Dermis microvascular lymphatic vessel endothelial cell (primary cell): ENCODE measurements at regions not wholly inside any gene's neighbourhood (a gene's known extent, or its start where the extent isn't known, plus 50 kb on each side); places are given as distances from the start of the nearest gene placed in this dataset.
"Not testable (repeated sequence)": the region's sequence is repeated elsewhere in the genome, so short reads cannot be mapped to it uniquely, and the experiment has no call there.

Experiments
- DNase-seq, 2 donors: peaks; one replicate each; pipeline versions ENCODE4 v3.0.0 to v3.0.0-alpha.2; 2010; ENCODE audit warnings: low read depth in 2 of 2

DNA sequence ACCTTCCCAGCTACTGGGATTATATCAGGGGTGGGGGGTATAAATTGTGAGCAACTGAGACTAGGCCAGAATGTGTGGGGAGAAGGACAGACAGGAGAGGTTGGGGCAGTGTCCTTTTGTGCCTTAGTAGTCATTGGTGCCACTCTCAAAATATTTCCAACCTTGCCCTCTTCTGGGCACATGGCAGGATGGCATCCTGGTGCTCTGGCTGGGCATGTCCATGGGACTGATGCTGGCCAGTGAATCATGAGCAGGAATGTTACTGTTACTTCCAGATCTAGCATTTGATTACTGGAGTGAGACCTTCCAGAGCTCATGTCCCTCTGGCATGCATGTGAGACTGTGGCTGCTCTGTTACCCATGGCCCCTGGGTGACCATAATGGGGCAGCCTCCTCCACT is 151.2 kb downstream of the MATN1 start:
- DNase-seq = no peak

DNA sequence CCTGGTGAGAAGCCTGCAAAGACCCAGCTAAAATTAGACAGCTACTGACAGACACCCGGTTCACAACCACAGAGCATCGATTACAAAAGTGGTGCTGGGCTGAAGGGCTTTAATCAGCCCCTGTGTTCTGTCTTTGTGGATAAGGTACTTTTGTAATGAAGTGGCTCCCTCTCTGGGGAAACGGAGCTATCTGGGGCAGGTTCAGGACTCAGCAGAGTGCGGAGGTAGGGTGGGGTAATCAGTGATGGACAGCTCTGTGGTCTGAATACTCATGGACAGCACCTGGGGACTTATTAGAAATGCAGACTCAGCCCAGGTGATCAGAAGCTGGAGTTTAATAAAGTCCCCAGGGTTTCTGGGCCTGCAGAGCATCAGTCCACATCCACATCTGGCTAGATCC is 152.0 kb downstream of the MATN1 start:
- no peak for DNase-seq

GRCh38 chr1:30569384-30569783 is 154.0 kb downstream of the MATN1 start:
- DNase-seq = no peak

- no peak for DNase-seq
Measured at GRCh38 chr1:30562559-30562958, 160.8 kb downstream of the MATN1 start.

DNA sequence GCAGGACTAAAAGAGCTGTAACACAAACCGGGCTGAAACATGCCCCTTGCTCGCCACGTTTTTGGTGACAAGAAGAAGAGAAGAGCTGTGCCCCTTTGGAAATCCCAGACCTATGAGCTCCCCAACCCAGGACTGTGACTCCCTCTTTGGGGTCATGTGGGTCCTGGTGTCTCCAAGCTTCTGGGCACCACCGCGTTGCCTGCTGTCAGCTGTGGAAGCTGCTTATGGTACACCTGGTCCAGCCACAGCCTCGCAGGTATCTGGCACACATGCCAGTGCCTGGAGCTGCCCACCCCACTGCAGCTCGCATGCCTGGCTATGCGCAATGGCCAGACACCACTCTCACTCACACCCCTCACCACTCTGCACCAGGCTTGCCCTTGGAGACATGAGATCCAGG is 171.8 kb downstream of the MATN1 start:
- DNase-seq = no peak

- no peak for DNase-seq
Measured at GRCh38 chr1:30550365-30551220, 172.8 kb downstream of the MATN1 start.

- DNase-seq = not testable (repeated sequence)
Measured at GRCh38 chr1:30549872-30550271, 173.5 kb downstream of the MATN1 start.

DNA sequence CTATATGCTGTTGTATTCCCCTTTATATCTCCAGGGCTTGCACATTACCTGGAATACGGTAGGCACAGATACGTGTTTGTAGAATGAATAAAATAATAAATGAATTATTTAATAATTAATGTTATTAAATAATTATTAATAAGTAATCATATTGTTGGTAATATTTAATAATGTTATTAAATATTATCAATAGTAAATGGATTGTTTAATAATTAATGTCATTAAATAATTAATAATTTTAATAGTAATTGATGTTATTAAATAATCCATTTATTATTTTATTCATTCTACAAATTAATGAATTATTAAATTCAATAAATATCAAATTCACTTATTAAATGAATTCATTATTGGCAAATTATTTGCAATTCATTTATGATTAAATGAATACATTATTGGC is 175.1 kb downstream of the MATN1 start:
- DNase-seq = no peak

- not testable (repeated sequence) for DNase-seq
Measured at GRCh38 chr1:30547326-30547725, 176.1 kb downstream of the MATN1 start.

- no peak for DNase-seq
Measured at GRCh38 chr1:30545365-30545764, 178.0 kb downstream of the MATN1 start.

GRCh38 chr1:30541721-30542485 is 181.5 kb downstream of the MATN1 start:
- DNase-seq = no peak

DNA sequence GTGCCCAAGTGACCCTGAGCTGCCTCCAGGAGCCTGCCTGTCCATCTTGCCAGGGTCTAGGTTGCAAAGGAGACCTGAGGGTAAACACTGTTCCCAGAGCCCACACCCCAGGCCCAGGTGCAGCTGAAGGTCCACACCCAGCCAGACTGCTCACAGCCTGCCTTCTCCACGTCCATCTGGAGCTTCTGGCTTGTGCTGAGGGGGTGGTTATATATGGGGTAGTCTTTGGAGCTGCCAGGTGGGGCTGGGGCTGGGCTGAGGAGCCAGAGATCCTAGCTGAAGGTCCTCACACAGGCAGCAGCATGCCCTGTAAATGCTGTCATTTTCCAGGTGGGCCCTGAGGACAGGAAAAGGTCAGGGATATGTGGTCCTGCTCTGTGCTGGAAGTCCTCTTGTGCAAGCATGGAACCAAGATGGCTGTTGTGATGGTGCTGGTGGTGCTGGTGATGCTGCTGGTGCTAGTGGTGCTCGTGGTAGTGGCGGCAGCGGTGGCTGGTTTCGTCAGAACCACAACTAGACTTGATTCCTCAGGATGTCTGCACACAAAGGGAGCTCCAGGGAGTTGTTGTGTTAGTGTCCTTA is 182.7 kb downstream of the MATN1 start:
- DNase-seq = no peak

DNA sequence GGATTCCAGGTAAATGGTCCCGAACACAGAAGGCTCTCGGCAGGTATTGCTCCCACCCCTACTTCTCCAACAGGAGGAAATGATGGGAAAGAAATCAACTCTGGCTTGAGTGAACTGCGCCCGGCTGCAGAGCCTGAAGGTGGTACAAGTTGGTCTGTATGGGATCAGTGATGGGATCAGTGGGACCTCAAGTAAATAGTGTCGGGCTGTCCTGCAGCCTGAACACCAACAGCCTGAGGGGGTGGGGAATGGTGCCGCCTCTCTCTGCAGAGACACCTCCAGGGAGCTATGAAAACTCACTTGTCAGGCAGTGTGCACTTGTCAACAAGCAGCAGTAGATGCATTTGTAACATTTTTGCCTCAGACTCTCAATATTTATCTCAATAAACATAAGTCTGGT is 183.5 kb downstream of the MATN1 start:
- no peak for DNase-seq

GRCh38 chr1:30538993-30539867 is 184.2 kb downstream of the MATN1 start:
- no peak for DNase-seq

- DNase-seq = no peak
Measured at GRCh38 chr1:30538226-30538992, 185.0 kb downstream of the MATN1 start.

DNA sequence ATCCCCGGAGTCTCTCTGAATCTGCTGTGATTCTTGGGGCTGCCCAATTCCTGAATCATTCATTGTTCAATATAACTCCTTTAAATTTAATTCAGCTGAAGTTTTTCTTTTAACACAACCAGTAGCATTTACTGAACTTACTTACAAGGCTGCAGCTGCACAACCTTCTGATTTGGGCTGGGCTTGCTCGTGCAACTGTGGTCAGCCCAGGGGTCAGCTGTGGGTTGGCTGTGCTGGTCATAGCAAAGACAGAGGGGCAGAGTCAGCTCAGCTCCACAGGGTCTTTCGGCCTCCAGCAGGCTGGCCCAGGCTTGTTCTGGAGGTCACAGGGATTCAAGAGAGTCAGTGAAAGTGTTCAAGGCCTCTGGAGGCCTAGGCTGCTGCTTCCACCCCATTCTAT is 186.1 kb downstream of the MATN1 start:
- no peak for DNase-seq

GRCh38 chr1:30536530-30536929 is 186.9 kb downstream of the MATN1 start:
- no peak for DNase-seq

DNA sequence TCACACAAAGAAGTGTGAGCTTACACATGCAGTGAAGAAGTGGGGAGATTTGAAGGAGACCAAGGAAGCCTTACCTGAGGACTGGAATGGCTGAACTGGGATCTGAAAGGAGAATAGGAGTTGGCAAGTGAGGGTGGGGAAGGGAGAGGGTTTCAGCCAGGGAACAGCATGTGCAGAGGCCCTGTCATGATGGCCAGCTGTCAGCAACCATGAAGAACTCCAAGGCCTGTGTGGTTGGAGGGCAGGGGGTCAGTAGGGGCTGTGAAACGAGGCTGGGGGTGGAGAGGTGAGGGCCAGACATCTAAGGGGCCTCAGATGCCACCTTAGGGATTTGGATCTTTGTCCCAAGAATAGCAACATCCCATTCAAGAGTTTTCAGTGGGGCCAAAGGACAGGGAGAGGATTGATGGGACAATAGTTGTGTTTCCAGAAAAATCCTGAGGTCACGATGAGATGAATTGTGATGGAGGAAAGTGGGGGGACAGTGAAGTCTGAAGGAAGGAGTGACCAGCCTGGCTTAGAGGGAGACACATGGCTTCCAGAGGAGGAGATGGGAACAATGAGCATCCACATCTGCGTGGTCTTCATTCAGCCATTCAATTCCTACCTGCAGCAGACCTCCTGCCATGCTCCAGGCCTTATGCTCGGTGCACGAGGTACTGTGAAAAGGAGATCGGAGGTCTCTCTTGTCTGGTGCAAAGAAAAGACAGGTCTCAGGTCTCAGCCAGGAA is 187.6 kb downstream of the MATN1 start:
- no peak for DNase-seq

DNA sequence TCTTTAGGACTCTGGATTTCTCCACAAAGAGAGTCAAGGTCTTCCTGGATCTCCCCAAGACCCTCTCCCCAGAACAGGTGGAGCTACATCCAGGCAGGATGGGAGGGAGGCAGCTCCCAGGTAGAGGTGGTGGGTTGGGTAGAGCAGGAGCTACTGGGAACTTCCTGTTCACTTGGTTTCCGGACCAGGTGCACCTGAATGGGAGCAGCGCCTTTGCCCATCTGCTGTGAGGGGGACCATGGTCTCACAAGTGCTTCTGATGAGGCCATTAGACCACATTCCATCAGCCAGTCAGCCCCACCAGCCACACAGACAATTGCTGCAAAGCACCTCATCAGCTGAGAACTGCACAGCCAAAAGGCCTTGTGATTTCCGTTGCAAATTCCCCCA is 188.8 kb downstream of the MATN1 start:
- no peak for DNase-seq
